PC-3 (cell line): ENCODE measurements at regions not wholly inside any gene's neighbourhood (a gene's known extent, or its start where the extent isn't known, plus 50 kb on each side); places are given as distances from the start of the nearest gene placed in this dataset.

Experiments used
- EZH2 ChIP-seq: fragments of 300-600 bp; sonication (generic); IDR thresholded peaks from one replicate; pipeline ENCODE4 v1.6.1; 2017; ENCODE audit warnings: antibody characterized with exemption, mild to moderate bottlenecking, low read length; ENCODE audit not compliant: unreplicated experiment
- TF ChIP-seq, protein P1 (sequence below): fragments of 300-600 bp; sonication (generic); conservative IDR thresholded peaks from 2 replicates; pipeline ENCODE4 v1.5.1; 2017; ENCODE audit warnings: antibody characterized with exemption, low read depth, mild to moderate bottlenecking, low read length

DNA sequence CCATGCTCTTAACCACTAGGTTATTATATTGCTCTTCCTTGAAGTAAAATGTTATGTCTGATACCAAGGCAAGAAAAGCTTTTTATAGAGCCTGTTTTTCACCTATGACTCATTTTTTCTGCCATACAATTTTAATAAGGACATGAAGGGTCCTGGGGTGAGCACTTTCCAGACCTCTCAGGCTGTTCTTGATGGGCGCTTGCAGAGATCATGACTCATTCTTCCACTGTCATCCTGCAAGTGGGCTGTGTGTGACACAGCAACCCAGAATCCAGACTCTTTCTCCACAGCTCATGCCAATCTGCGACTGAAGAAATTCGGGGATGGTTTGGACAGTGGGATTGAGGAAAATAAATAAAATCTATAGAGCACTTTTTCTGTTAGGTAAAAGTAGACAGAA is 506.7 kb upstream of the NBEA start:
- TF ChIP-seq, protein P1, sequence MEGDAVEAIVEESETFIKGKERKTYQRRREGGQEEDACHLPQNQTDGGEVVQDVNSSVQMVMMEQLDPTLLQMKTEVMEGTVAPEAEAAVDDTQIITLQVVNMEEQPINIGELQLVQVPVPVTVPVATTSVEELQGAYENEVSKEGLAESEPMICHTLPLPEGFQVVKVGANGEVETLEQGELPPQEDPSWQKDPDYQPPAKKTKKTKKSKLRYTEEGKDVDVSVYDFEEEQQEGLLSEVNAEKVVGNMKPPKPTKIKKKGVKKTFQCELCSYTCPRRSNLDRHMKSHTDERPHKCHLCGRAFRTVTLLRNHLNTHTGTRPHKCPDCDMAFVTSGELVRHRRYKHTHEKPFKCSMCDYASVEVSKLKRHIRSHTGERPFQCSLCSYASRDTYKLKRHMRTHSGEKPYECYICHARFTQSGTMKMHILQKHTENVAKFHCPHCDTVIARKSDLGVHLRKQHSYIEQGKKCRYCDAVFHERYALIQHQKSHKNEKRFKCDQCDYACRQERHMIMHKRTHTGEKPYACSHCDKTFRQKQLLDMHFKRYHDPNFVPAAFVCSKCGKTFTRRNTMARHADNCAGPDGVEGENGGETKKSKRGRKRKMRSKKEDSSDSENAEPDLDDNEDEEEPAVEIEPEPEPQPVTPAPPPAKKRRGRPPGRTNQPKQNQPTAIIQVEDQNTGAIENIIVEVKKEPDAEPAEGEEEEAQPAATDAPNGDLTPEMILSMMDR = no peak
- TF ChIP-seq EZH2 = no peak
